ENCODE measurements at regions not wholly inside any gene's neighbourhood (a gene's known extent, or its start where the extent isn't known, plus 50 kb on each side); places are given as distances from the start of the nearest gene placed in this dataset.

GRCh38 chr6:18527836-18528743, 140.9 kb downstream of the RNF144B start:
- no peak overlapping the region for H3K9ac ChIP-seq (ENCODE audit: insufficient read depth, low read length, poor library complexity, severe bottlenecking)
- H3K27me3 ChIP-seq (ENCODE audit: control insufficient read depth in 2 of 2, insufficient read depth in 2 of 2, low read length in 2 of 2), result no peaks in the 10 kb centered on the region
- no peak overlapping the region for H3K4me3 ChIP-seq (replicated peaks in 1 of 3; ENCODE audit: low read depth in 2 of 3, low read length in 3 of 3)
- H4K20me1 ChIP-seq (ENCODE audit: insufficient read depth, low read length), result no peaks in the 10 kb centered on the region
- DNase-seq, result no peak
- Mint-ChIP-seq H3K27ac (no peak overlapping the region), H3K36me3 (no peaks in the 10 kb centered on the region), H3K4me1 (no peaks in the 10 kb centered on the region), H3K4me3 (no peak overlapping the region), H3K9me3 (peaks cover 0 to 1% (median 0%) of the 10 kb centered on the region in 7 donors), H3K27me3 (ENCODE audit: low read depth in 3 of 3) (peaks cover 1 to 2% (median 1%) of the 10 kb centered on the region in 3 donors)
- H3K36me3 ChIP-seq (replicated peaks in 1 of 2; ENCODE audit: control insufficient read depth in 1 of 2, insufficient read depth in 2 of 2, low read length in 2 of 2), result no peaks in the 10 kb centered on the region
- no peaks in the 10 kb centered on the region for H3K9me3 ChIP-seq (replicated peaks in 1 of 2; ENCODE audit: control insufficient read depth in 1 of 2, insufficient read depth in 1 of 2, low read length in 2 of 2)
- H3K79me2 ChIP-seq (ENCODE audit: insufficient read depth, low read length), result no peaks in the 10 kb centered on the region
- H3K4me2 ChIP-seq (replicated peaks; ENCODE audit: extremely low read depth, low read length, poor library complexity, severe bottlenecking), result no peak overlapping the region
- H3K27ac ChIP-seq (ENCODE audit: low read depth in 1 of 2, low read length in 2 of 2), result no peak overlapping the region
- intact Hi-C loops (cut with micrococcal nuclease), result no loop called here
- H3K4me1 ChIP-seq (ENCODE audit: control insufficient read depth in 1 of 2, insufficient read depth in 2 of 2, low read length in 2 of 2), result no peaks in the 10 kb centered on the region
- 75% methylated on average over 2 of the region's 5 CpGs for WGBS (ENCODE audit: insufficient coverage)
- TF ChIP-seq CTCF (IDR thresholded peaks at IDR 0.05), result peak; percentile 27
- H2AFZ ChIP-seq (ENCODE audit: insufficient read depth, low read depth, low read length, poor library complexity, severe bottlenecking), result no peak overlapping the region

- H2AFZ ChIP-seq (ENCODE audit: insufficient read depth, low read depth, low read length, poor library complexity, severe bottlenecking), result no peak overlapping the region
- Mint-ChIP-seq H3K4me3 (no peak overlapping the region), H3K9me3 (no peaks in the 10 kb centered on the region), H3K36me3 (no peaks in the 10 kb centered on the region), H3K4me1 (no peaks in the 10 kb centered on the region), H3K27me3 (ENCODE audit: low read depth in 3 of 3) (peaks cover 1 to 4% (median 3%) of the 10 kb centered on the region in 3 donors), H3K27ac (no peak overlapping the region)
- TF ChIP-seq CTCF (IDR thresholded peaks at IDR 0.05), result no peak
- no peaks in the 10 kb centered on the region for H3K9me3 ChIP-seq (replicated peaks in 1 of 2; ENCODE audit: control insufficient read depth in 1 of 2, insufficient read depth in 1 of 2, low read length in 2 of 2)
- H3K27ac ChIP-seq (ENCODE audit: low read depth in 1 of 2, low read length in 2 of 2), result no peak overlapping the region
- no peaks in the 10 kb centered on the region for H3K36me3 ChIP-seq (replicated peaks in 1 of 2; ENCODE audit: control insufficient read depth in 1 of 2, insufficient read depth in 2 of 2, low read length in 2 of 2)
- H3K79me2 ChIP-seq (ENCODE audit: insufficient read depth, low read length), result no peaks in the 10 kb centered on the region
- H3K9ac ChIP-seq (ENCODE audit: insufficient read depth, low read length, poor library complexity, severe bottlenecking), result no peak overlapping the region
- no CpG with 5 or more reads among the region's 1 CpG for WGBS (ENCODE audit: insufficient coverage)
- H3K4me3 ChIP-seq (replicated peaks in 1 of 3; ENCODE audit: low read depth in 2 of 3, low read length in 3 of 3), result no peak overlapping the region
- H3K27me3 ChIP-seq (ENCODE audit: control insufficient read depth in 2 of 2, insufficient read depth in 2 of 2, low read length in 2 of 2), result no peaks in the 10 kb centered on the region
- H3K4me2 ChIP-seq (replicated peaks; ENCODE audit: extremely low read depth, low read length, poor library complexity, severe bottlenecking), result no peak overlapping the region
- intact Hi-C loops (cut with micrococcal nuclease), result no loop called here
- H4K20me1 ChIP-seq (ENCODE audit: insufficient read depth, low read length), result no peaks in the 10 kb centered on the region
- DNase-seq, result no peak
- H3K4me1 ChIP-seq (ENCODE audit: control insufficient read depth in 1 of 2, insufficient read depth in 2 of 2, low read length in 2 of 2), result no peaks in the 10 kb centered on the region
These were observed 143.1 kb downstream of the RNF144B start for GRCh38 chr6:18530201-18530600.

All from CD14-positive monocyte (primary cell).